ENCODE measurements at regions not wholly inside any gene's neighbourhood (a gene's known extent, or its start where the extent isn't known, plus 50 kb on each side); places are given as distances from the start of the nearest gene placed in this dataset.

DNA sequence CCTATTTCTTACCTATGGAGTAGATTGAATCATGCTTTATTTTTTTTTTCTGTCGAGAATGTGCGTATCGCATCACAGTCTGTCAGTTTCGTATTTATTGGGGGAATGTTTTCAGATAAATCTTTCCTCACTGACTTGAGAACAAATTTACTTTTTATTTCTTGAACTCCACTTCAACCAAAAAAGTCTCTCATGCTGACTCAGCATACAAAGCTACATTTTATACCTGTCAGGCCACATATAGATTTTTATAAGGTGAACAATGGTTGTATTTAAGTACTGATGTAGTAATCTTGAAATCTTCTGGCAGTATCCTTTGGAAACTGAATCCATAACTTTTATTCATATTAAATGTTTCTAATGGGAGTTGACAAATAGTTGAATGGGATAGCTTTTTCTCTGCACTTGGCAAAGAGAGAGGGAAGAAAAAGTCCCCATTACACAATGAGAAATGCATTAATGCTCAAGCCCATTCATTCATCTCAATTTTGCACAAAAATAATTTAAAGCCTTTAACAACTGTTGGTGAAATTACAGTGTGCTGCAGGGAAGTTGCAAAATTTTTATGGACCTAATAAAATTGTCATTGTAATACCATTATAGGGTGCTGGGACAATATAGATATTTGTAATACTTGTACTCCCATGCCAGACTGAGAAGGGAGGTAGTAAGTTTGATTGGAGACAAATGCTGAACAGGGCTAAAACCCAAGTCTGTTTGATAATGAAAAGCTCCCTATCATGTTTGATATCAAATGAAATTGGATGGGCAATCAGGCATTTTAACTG, 367.6 kb downstream of the HLX start:
- Histone ChIP-seq H3K9ac (ENCODE audit: extremely low read depth, low read length, poor library complexity, severe bottlenecking) (no peak overlapping the region), H3K27me3 (ENCODE audit: control insufficient read depth, insufficient read depth, low read length, poor library complexity, severe bottlenecking) (no peaks in the 10 kb centered on the region), H3K4me1 (ENCODE audit: control insufficient read depth, insufficient read depth, low read length) (no peaks in the 10 kb centered on the region), H3K27ac (ENCODE audit: low read depth, low read length) (no peak overlapping the region), H3K4me3 (ENCODE audit: low read length) (no peak overlapping the region), H3K36me3 (ENCODE audit: control insufficient read depth, insufficient read depth, low read length) (no peaks in the 10 kb centered on the region), H3K9me3 (ENCODE audit: control insufficient read depth, low read length) (no peaks in the 10 kb centered on the region)
- H3K27ac Mint-ChIP-seq: no peak overlapping the region
- no peaks in the 10 kb centered on the region for H3K27me3 Mint-ChIP-seq (ENCODE audit: insufficient read depth)
- no peak overlapping the region for H3K4me3 Mint-ChIP-seq
- 96% methylated on average over 4 of the region's 4 CpGs; no CpG with 5 or more reads in 1 of the 2 experiments for WGBS, 2 experiments (ENCODE audit: insufficient coverage in 1 of 2, insufficient read length in 1 of 2)
- TF ChIP-seq, protein P1, sequence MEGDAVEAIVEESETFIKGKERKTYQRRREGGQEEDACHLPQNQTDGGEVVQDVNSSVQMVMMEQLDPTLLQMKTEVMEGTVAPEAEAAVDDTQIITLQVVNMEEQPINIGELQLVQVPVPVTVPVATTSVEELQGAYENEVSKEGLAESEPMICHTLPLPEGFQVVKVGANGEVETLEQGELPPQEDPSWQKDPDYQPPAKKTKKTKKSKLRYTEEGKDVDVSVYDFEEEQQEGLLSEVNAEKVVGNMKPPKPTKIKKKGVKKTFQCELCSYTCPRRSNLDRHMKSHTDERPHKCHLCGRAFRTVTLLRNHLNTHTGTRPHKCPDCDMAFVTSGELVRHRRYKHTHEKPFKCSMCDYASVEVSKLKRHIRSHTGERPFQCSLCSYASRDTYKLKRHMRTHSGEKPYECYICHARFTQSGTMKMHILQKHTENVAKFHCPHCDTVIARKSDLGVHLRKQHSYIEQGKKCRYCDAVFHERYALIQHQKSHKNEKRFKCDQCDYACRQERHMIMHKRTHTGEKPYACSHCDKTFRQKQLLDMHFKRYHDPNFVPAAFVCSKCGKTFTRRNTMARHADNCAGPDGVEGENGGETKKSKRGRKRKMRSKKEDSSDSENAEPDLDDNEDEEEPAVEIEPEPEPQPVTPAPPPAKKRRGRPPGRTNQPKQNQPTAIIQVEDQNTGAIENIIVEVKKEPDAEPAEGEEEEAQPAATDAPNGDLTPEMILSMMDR (conservative IDR thresholded peaks at IDR 0.05): no peak
- no peaks in the 10 kb centered on the region for H3K36me3 Mint-ChIP-seq (ENCODE audit: low read depth)
- DNase-seq: no peak
- H3K4me1 Mint-ChIP-seq: no peaks in the 10 kb centered on the region
- H3K9me3 Mint-ChIP-seq: no peaks in the 10 kb centered on the region

DNA sequence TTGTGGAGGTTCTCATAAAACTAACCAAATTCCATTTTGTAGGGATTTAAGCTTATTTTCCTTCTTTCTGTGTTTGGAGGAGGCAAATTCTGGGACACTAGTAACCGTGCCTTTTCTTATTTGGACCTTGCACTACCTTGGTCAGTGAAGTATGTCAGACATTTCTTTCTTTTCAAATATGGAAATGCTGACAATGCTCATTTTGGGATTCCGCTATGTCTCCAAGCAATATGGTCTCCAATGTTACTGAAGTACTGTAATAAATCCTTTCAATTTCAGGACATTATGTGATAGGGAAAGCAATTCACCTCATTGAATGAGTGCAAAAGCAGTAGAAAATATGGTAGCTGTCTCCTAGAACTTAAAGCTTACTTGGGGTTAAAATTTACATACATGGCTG, 372.3 kb downstream of the HLX start:
- Histone ChIP-seq H3K4me1 (ENCODE audit: control insufficient read depth, insufficient read depth, low read length) (no peaks in the 10 kb centered on the region), H3K27ac (ENCODE audit: low read depth, low read length) (no peak overlapping the region), H3K36me3 (ENCODE audit: control insufficient read depth, insufficient read depth, low read length) (no peaks in the 10 kb centered on the region), H3K27me3 (ENCODE audit: control insufficient read depth, insufficient read depth, low read length, poor library complexity, severe bottlenecking) (no peaks in the 10 kb centered on the region), H3K4me3 (ENCODE audit: low read length) (no peak overlapping the region), H3K9ac (ENCODE audit: extremely low read depth, low read length, poor library complexity, severe bottlenecking) (no peak overlapping the region), H3K9me3 (ENCODE audit: control insufficient read depth, low read length) (peaks cover 16% of the 10 kb centered on the region)
- Mint-ChIP-seq H3K27me3 (ENCODE audit: insufficient read depth) (no peaks in the 10 kb centered on the region), H3K9me3 (peaks cover 7% of the 10 kb centered on the region), H3K36me3 (ENCODE audit: low read depth) (peaks cover 2% of the 10 kb centered on the region), H3K4me1 (no peaks in the 10 kb centered on the region), H3K4me3 (no peak overlapping the region), H3K27ac (no peak overlapping the region)
- TF ChIP-seq, protein P1 (conservative IDR thresholded peaks at IDR 0.05): no peak
- WGBS, 2 experiments (ENCODE audit: insufficient coverage in 1 of 2, insufficient read length in 1 of 2): 91 to 100% methylated on average over 1 to 2 of the region's 2 CpGs
- DNase-seq: no peak

DNA sequence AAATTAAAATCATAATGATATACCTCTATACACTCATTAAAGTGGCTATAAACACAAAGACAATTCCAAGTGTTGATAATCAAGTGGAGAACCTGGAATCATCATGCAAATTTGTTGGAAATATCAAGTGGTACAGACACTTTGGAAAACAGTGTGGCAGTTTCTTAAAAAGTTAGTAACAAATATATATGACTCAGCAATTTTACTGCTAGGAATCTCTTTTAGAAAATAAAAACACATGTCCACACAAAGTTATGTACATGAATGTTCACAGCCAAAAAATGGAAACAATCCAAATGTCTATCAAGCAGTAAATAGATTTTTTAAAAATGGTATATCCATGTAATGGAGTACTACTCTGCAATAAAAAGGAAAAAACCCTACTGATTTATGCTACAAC, 375.6 kb downstream of the HLX start:
- Histone ChIP-seq H3K9ac (ENCODE audit: extremely low read depth, low read length, poor library complexity, severe bottlenecking) (no peak overlapping the region), H3K27ac (ENCODE audit: low read depth, low read length) (no peak overlapping the region), H3K4me3 (ENCODE audit: low read length) (no peak overlapping the region), H3K36me3 (ENCODE audit: control insufficient read depth, insufficient read depth, low read length) (no peaks in the 10 kb centered on the region), H3K27me3 (ENCODE audit: control insufficient read depth, insufficient read depth, low read length, poor library complexity, severe bottlenecking) (no peaks in the 10 kb centered on the region), H3K4me1 (ENCODE audit: control insufficient read depth, insufficient read depth, low read length) (no peaks in the 10 kb centered on the region), H3K9me3 (ENCODE audit: control insufficient read depth, low read length) (peaks cover 16% of the 10 kb centered on the region)
- TF ChIP-seq, protein P1 (conservative IDR thresholded peaks at IDR 0.05): no peak
- H3K27me3 Mint-ChIP-seq (ENCODE audit: insufficient read depth): peaks cover 3% of the 10 kb centered on the region
- no peak for DNase-seq
- H3K27ac Mint-ChIP-seq: no peak overlapping the region
- peaks cover 30% of the 10 kb centered on the region for H3K9me3 Mint-ChIP-seq
- peaks cover 5% of the 10 kb centered on the region for H3K36me3 Mint-ChIP-seq (ENCODE audit: low read depth)
- H3K4me1 Mint-ChIP-seq: no peaks in the 10 kb centered on the region
- no peak overlapping the region for H3K4me3 Mint-ChIP-seq
